Mesenchymal stem cell (in vitro differentiated cells and primary cell): ENCODE measurements at regions not wholly inside any gene's neighbourhood (a gene's known extent, or its start where the extent isn't known, plus 50 kb on each side); places are given as distances from the start of the nearest gene placed in this dataset.
A peak's percentile ranks its signal among the peaks of the same experiment; 100 is the strongest.

Experiments
- DNase-seq: peaks from one replicate; pipeline ENCODE4 v3.0.0-alpha.2; 2013
- H2AFZ ChIP-seq: one replicate; pipeline ENCODE4 v1.6.1; 2013; ENCODE audit warnings: low read depth, mild to moderate bottlenecking, control low read depth, inconsistent platforms, low read length, moderate library complexity
- H2AK5ac ChIP-seq: 2 replicates; pipeline ENCODE4 v1.6.1; 2013; ENCODE audit warnings: low read length, moderate library complexity, mild to moderate bottlenecking, inconsistent platforms; ENCODE audit not compliant: severe bottlenecking
- H2BK120ac ChIP-seq: one replicate; pipeline ENCODE4 v1.6.1; 2013; ENCODE audit warnings: low read depth, mild to moderate bottlenecking, inconsistent platforms, low read length, moderate library complexity
- H2BK12ac ChIP-seq, 2 experiments: one replicate each; pipeline ENCODE4 v1.6.1; 2013; ENCODE audit warnings: inconsistent platforms in 2 of 2, low read length in 2 of 2, mild to moderate bottlenecking in 2 of 2, moderate library complexity in 2 of 2, control low read depth in 1 of 2
- H2BK15ac ChIP-seq: one replicate; pipeline ENCODE4 v1.6.1; 2013; ENCODE audit warnings: mild to moderate bottlenecking, low read depth, inconsistent platforms; ENCODE audit not compliant: poor library complexity, severe bottlenecking
- H2BK5ac ChIP-seq: 2 replicates; pipeline ENCODE4 v1.6.1; 2013; ENCODE audit warnings: low read depth, mild to moderate bottlenecking, low read length, control low read depth, inconsistent platforms; ENCODE audit not compliant: poor library complexity, severe bottlenecking
- H3K14ac ChIP-seq, 2 experiments: one replicate each; pipeline ENCODE4 v1.6.1; 2013; ENCODE audit warnings: inconsistent platforms in 2 of 2, low read length in 2 of 2, control low read depth in 1 of 2, mild to moderate bottlenecking in 1 of 2, moderate library complexity in 1 of 2
- H3K18ac ChIP-seq, 2 experiments: one replicate each; pipeline ENCODE4 v1.6.1; 2013; ENCODE audit warnings: inconsistent platforms in 2 of 2, low read length in 2 of 2, control low read depth in 1 of 2, low read depth in 1 of 2, mild to moderate bottlenecking in 1 of 2
- H3K23ac ChIP-seq, 2 experiments: one replicate each; pipeline ENCODE4 v1.6.1; 2013; ENCODE audit warnings: inconsistent platforms in 2 of 2, low read length in 2 of 2, mild to moderate bottlenecking in 2 of 2, moderate library complexity in 2 of 2, control low read depth in 1 of 2
- H3K27ac ChIP-seq: 2 replicates; pipeline ENCODE4 v1.5.1; 2013; ENCODE audit warnings: mild to moderate bottlenecking, moderate library complexity, low read length, control low read depth, inconsistent platforms; ENCODE audit not compliant: poor library complexity, severe bottlenecking
- H3K27me3 ChIP-seq, 2 experiments: 2 replicates each; pipeline versions ENCODE4 v1.6.1 to v1.7.0; 2013; ENCODE audit warnings: low read length in 2 of 2, mild to moderate bottlenecking in 2 of 2, moderate library complexity in 2 of 2, control low read depth in 1 of 2, inconsistent platforms in 1 of 2; ENCODE audit not compliant: control insufficient read depth in 1 of 2, insufficient read depth in 1 of 2
- H3K36me3 ChIP-seq, 2 experiments: 2 replicates each; pipeline versions ENCODE4 v1.6.1 to v1.7.0; 2013; ENCODE audit warnings: low read length in 2 of 2, control low read depth in 1 of 2, inconsistent platforms in 1 of 2, low read depth in 1 of 2, mild to moderate bottlenecking in 1 of 2; ENCODE audit not compliant: insufficient read depth in 2 of 2, control insufficient read depth in 1 of 2
- H3K4ac ChIP-seq, 2 experiments: one replicate each; pipeline ENCODE4 v1.6.1; 2013; ENCODE audit warnings: inconsistent platforms in 2 of 2, low read length in 2 of 2, mild to moderate bottlenecking in 2 of 2, moderate library complexity in 2 of 2, control low read depth in 1 of 2, low read depth in 1 of 2
- H3K4me1 ChIP-seq: 2 replicates; pipeline ENCODE4 v1.6.1; 2013; ENCODE audit warnings: low read depth, low read length, control low read depth; ENCODE audit not compliant: control insufficient read depth, insufficient read depth
- H3K4me2 ChIP-seq: 2 replicates; pipeline ENCODE4 v1.6.1; 2013; ENCODE audit warnings: low read length, mild to moderate bottlenecking, inconsistent platforms; ENCODE audit not compliant: poor library complexity, severe bottlenecking
- H3K4me3 ChIP-seq, 2 experiments: 2 replicates each; pipeline versions ENCODE4 v1.5.1 to v1.7.0; 2013; ENCODE audit warnings: low read length in 2 of 2, mild to moderate bottlenecking in 2 of 2, control low read depth in 1 of 2, low read depth in 1 of 2; ENCODE audit not compliant: insufficient read depth in 1 of 2
- H3K79me1 ChIP-seq: replicated peaks from 2 replicates; pipeline ENCODE4 v1.6.1; 2013; ENCODE audit warnings: mild to moderate bottlenecking, control low read depth, low read length, inconsistent platforms; ENCODE audit not compliant: poor library complexity, severe bottlenecking
- H3K9ac ChIP-seq: 2 replicates; pipeline ENCODE4 v1.7.0; 2013; ENCODE audit warnings: mild to moderate bottlenecking, low read length, moderate library complexity
- H3K9me3 ChIP-seq: 2 replicates; pipeline ENCODE4 v1.7.0; 2013; ENCODE audit warnings: mild to moderate bottlenecking, low read length; ENCODE audit not compliant: control insufficient read depth
- H4K8ac ChIP-seq: one replicate; pipeline ENCODE4 v1.6.1; 2013; ENCODE audit warnings: inconsistent platforms, mild to moderate bottlenecking, low read length, moderate library complexity
- H4K91ac ChIP-seq: one replicate; pipeline ENCODE4 v1.6.1; 2013; ENCODE audit warnings: mild to moderate bottlenecking, low read length, inconsistent platforms
- WGBS: methylation state at CpG from one replicate; pipeline ENCODE4 v1.1.7; 2013; ENCODE audit warnings: mixed read lengths; 5-methylcytosine and 5-hydroxymethylcytosine counted together

DNA sequence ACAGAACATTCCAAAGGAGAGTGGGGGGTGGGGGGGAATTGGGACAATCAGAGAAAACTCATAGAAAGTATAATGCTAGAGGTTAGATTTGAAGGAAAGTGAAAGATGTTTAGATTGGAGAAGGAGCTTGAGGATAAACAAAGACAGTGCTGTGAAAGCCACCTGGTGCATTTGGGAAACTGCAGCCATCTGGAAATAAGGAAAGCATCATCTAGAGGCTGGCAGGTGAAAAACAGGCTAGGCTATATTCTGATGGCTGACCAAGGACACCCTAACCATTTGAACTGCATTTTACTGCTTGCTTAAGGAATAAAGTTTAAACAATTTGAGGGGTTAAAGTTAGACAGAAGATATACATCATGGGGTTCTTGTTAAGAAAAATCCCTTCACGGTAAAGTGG lies 296.4 kb downstream of the CETN3 start:
- Histone ChIP-seq H3K4ac (no peak overlapping the region), H3K9ac (no peak overlapping the region), H2BK120ac (no peak overlapping the region), H4K8ac (no peak overlapping the region), H3K9me3 (no peaks in the 10 kb centered on the region), H3K14ac (no peak overlapping the region), H2AFZ (no peak overlapping the region), H2BK5ac (no peak overlapping the region), H2BK15ac (no peak overlapping the region), H3K79me1 (no peaks in the 10 kb centered on the region), H3K27ac (no peak overlapping the region), H3K36me3 (no peaks in the 10 kb centered on the region), H4K91ac (no peak overlapping the region), H2AK5ac (no peak overlapping the region), H2BK12ac (no peak overlapping the region), H3K4me3 (no peak overlapping the region), H3K4me1 (no peaks in the 10 kb centered on the region), H3K23ac (no peak overlapping the region), H3K18ac (no peak overlapping the region), H3K4me2 (no peak overlapping the region), H3K27me3 (no peaks in the 10 kb centered on the region)
- 95% methylated on average over 1 of the region's 1 CpG for WGBS
- DNase-seq: no peak

DNA sequence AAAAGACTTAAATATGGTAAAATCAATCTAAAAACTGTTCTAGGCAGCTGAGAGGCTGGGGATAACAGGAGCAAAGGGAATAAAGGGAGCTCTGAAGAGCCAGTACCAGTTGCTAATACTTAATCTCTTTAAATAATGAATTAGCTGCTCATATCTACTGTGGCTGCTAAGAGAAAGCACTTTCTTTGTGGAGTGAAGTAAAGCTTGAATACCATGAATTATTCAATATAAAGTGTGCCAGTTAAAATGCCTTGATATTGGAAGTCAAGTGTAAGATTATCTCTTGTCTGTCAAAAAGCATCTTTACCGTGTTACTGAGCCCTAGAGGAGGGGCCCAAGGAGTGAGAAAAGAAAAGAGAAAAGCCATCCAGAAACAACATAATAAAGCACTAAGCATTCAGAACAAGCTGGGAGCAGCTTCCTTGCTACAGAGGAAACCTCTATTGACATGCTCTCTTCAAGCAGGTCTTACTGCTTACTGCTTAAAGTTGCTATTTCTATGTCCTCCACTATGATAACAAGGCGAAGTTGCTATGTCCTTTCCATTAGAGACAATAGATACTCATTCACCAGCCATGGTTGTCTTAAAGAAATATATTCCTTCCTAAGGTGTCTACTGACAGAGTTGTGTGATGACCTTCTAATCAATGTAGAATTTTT lies 297.4 kb downstream of the CETN3 start:
- Histone ChIP-seq H3K14ac (no peak overlapping the region), H4K91ac (no peak overlapping the region), H3K36me3 (no peaks in the 10 kb centered on the region), H2BK12ac (no peak overlapping the region), H2BK5ac (no peak overlapping the region), H2AFZ (no peak overlapping the region), H3K4ac (no peak overlapping the region), H3K4me1 (no peaks in the 10 kb centered on the region), H3K4me3 (peak overlapping the region in 1 of 2 experiments; percentile 57), H3K23ac (no peak overlapping the region), H2BK15ac (no peak overlapping the region), H3K4me2 (no peak overlapping the region), H3K27ac (no peak overlapping the region), H3K79me1 (no peaks in the 10 kb centered on the region), H2AK5ac (no peak overlapping the region), H2BK120ac (no peak overlapping the region), H3K18ac (no peak overlapping the region), H3K27me3 (no peaks in the 10 kb centered on the region), H3K9ac (peak overlapping the region; percentile 34), H3K9me3 (no peaks in the 10 kb centered on the region), H4K8ac (no peak overlapping the region)
- no peak for DNase-seq
- WGBS: 100% methylated on average over 1 of the region's 2 CpGs

DNA sequence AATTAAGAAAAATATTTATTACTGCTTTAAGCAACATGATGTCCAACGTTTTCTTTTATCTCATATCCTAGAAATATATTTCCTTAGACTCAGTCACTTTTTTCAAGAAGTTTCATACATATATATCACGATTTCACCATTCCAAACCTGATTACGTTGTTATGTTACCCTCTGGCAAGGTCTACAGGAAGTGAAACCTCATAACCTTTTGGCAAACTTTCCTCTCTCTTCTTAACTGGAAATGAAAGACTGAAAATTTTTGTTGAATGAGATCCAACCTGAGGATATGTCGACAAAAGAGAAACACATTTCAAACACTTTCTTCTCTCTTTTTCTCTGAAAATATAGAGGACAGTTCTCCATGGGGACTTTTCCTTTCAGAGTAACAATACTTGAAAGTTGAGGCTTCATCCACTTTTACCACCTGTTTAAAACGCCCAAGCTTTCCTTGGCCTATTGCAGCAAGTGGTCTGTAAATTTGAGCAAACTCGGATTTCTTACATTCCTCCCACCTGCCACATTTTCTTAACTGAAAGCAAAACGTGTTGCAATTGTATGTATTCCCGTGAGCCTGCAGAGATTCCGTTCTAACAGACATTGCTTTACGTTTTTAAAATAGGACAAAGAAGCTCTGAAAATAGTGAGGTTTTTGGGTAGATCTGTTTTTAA lies 298.1 kb downstream of the CETN3 start:
- Histone ChIP-seq H3K4me2 (no peak overlapping the region), H4K91ac (no peak overlapping the region), H2AFZ (no peak overlapping the region), H3K27ac (no peak overlapping the region), H4K8ac (no peak overlapping the region), H3K4ac (no peak overlapping the region), H2BK15ac (no peak overlapping the region), H2BK5ac (no peak overlapping the region), H3K9ac (peak overlapping the region; percentile 34), H3K36me3 (no peaks in the 10 kb centered on the region), H3K79me1 (no peaks in the 10 kb centered on the region), H3K18ac (no peak overlapping the region), H3K4me1 (no peaks in the 10 kb centered on the region), H2BK120ac (no peak overlapping the region), H2BK12ac (no peak overlapping the region), H3K4me3 (peak overlapping the region in 1 of 2 experiments; percentile 57), H3K14ac (no peak overlapping the region), H3K23ac (no peak overlapping the region), H2AK5ac (no peak overlapping the region), H3K27me3 (no peaks in the 10 kb centered on the region), H3K9me3 (no peaks in the 10 kb centered on the region)
- DNase-seq: no peak
- WGBS: 90% methylated on average over 10 of the region's 10 CpGs

DNA sequence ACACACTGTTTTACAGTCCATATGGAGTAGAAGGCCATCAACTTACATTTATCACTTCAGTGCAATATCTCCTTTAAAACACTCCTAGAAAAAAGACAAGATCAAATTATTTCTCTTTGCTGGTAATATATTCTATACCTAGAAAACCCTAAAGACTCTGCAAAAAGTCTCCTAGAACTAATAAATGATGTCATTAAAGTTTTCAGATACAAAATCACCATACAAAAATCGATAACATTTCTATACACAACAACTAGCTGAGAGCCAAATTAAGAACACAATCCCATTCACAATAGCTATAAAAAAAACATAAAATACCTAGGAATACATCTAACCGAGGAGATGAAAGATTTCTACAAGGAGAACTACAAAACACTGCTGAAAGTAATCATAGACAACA lies 300.3 kb downstream of the CETN3 start:
- Histone ChIP-seq H3K23ac (no peak overlapping the region), H3K36me3 (no peaks in the 10 kb centered on the region), H4K8ac (no peak overlapping the region), H3K27ac (no peak overlapping the region), H2BK5ac (no peak overlapping the region), H3K18ac (no peak overlapping the region), H3K14ac (no peak overlapping the region), H3K27me3 (no peaks in the 10 kb centered on the region), H3K9ac (no peak overlapping the region), H2BK12ac (no peak overlapping the region), H3K4ac (no peak overlapping the region), H2AK5ac (no peak overlapping the region), H3K9me3 (no peaks in the 10 kb centered on the region), H3K79me1 (no peaks in the 10 kb centered on the region), H2BK120ac (no peak overlapping the region), H2AFZ (no peak overlapping the region), H2BK15ac (no peak overlapping the region), H3K4me1 (no peaks in the 10 kb centered on the region), H3K4me3 (no peak overlapping the region), H4K91ac (no peak overlapping the region), H3K4me2 (no peak overlapping the region)
- WGBS: 46% methylated on average over 2 of the region's 2 CpGs
- no peak for DNase-seq
